ENCODE measurements at regions not wholly inside any gene's neighbourhood (a gene's known extent, or its start where the extent isn't known, plus 50 kb on each side); places are given as distances from the start of the nearest gene placed in this dataset.
"Not testable (repeated sequence)": the region's sequence is repeated elsewhere in the genome, so short reads cannot be mapped to it uniquely, and the experiment has no call there.

DNA sequence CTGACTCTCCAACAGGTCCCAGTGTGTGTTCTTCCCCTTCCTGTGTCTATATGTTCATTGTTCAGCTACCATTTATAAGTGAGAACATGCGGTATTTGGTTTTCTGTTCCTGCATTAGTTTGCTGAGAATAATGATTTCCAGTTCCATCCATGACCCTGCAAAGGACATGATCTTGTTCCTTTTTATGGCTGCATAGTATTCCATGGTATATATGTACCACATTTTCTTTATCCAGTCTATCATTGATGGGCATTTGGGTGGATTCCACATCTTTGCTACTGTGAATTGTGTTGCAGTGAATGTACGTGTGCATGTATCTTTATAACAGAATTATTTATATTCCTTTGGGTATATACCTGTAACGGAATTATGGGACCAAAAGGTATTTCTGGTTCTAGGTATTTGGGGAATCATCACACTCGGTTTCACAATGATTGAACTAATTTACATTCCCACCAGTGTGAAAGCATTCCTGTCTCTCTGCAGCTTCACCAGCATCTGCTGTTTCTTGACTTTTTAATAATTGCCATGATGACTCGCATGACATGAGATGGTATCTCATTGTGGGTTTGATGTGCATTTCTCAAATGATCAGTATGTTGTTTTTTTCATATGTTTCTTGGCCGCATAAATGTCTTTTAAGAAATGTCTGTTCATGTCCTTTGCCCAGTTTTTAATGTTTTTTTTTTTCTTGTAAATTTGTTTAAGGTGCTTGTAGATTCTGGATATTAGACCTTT lies 60.2 kb downstream of the LSMEM1 start:
- no peak for DNase-seq

DNA sequence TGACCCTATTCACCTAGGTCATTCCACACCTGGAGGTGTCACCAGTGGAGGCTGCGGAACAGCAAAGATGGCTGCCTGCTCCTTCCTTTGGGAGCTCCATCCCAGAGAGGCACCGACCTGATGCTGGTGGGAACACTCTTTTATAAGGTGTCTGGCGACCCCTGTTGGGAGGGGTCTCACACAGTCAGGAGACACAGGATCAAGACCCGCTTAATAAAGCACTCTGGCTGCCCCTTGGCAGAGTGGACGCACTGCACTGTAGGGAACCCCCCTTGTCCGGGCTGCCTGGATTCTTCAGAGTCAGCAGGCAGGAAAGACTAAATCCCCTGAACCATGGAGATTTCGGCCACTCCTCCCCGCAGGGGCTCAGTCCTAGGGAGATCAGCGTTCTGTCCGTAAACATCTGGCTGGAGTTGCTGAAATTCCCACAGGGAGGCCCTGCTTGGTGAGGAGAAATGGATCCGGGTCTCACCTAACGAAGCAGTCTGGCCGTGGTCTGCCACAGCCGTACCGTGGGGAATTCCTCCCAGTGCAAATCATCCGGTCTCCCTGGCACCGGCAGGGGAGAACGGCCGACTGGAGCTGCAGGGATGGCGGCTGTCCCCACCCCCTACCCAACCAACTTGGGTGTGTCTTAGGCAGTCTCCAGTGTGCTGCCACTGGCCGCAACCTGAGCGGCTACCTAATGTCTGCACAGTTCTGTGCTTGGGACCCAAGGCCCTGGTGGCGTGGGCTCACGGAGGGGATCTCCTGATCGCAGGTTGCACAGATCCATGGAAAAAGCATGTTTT lies 66.1 kb downstream of the LSMEM1 start:
- DNase-seq = no peak

DNA sequence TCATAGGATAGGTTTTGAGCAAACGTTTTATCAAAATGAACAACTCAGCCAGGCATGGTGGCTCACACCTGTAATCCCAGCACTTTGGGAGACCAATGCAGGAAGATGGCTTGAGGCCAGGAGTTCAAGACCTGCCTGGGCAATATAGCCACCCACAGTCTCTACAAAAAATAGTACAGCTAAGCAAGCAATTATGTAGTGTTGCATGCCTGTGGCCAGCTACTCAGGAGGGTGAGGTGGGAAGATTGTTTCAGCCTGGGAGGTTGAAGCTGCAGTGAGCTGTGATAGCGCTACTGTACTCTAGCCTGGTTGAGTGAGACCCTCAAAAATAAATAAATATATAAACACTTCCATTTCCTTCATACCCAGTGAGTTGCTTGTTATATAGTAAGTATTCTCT lies 67.1 kb downstream of the LSMEM1 start:
- DNase-seq = no peak

DNA sequence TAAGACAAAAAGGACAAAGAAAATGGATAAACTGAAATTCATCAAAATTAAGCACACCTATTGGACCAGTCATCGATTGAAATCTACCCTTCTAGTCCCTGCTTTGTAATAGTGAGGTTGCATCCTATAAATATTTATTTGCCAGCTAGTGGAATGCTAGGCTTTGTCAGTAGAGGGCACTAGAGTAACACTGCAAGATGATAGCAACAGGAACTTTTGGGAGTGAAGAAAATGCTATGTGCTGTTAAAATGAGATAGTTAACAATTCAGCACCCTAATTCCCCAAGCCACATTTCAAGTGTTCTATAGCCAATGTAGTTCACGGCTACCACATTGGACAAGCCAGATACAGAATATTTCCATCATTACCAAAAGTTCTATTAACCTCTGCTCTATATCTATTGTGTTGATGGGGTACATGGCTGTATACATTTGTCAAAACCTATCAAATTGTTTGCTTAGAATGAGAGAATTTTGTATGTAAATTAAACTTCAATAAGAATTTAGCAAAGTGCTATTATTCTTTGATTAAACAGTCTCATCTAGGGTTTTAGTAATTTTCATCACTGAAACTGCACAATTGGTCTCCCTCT lies 69.8 kb downstream of the LSMEM1 start:
- peak in 1 of 58 donors; percentile 2 for DNase-seq

DNA sequence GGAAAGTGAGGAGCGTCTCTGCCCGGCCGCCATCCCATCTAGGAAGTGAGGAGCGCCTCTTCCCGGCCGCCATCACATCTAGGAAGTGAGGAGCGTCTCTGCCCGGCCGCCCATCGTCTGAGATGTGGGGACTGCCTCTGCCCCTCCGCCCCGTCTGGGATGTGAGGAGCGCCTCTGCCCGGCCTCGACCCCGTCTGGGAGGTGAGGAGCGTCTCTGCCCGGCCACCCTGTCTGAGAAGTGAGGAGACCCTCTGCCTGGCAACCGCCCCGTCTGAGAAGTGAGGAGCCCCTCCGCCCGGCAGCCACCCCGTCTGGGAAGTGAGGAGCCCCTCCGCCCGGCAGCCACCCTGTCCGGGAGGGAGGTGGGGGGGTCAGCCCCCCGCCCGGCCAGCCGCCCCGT lies 70.7 kb downstream of the LSMEM1 start:
- not testable (repeated sequence) for DNase-seq

DNA sequence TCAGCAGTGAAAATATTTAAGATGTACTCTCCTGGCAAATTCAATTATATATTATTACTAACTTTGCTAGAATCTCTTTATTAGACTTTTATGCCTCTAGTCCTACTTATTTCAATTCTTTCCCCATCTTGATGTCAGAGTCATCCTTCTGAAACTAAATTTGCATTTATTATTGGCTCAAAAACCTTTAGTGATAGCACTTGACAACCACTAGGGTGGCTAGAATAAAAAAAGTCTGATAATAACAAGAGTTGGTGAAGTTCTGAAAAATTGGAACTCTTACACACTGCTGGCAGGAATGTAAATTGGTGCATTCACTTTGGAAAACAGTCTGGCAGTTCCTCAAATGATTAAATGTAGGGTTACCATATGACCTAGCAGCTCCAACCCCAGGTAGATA lies 73.8 kb downstream of the LSMEM1 start:
- DNase-seq = no peak

DNA sequence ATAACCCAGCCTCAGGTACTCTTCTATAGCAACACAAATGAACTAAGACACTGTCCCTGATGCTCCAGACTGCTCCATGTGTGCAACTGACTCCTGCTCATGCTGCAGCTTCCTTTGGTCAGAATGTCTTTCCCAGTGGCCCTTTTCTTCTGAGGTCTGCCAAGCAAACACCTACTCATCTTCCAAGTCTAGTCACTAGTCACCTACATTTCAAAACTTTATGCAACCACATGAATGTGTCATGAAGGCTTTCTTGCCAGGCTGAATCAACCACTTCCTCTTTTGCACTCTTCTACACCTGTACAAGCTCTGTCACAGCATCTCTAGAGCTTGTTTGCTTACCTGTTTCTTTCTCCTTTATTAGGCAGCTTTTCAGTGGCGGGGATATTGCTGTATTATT lies 75.8 kb downstream of the LSMEM1 start:
- no peak for DNase-seq

DNA sequence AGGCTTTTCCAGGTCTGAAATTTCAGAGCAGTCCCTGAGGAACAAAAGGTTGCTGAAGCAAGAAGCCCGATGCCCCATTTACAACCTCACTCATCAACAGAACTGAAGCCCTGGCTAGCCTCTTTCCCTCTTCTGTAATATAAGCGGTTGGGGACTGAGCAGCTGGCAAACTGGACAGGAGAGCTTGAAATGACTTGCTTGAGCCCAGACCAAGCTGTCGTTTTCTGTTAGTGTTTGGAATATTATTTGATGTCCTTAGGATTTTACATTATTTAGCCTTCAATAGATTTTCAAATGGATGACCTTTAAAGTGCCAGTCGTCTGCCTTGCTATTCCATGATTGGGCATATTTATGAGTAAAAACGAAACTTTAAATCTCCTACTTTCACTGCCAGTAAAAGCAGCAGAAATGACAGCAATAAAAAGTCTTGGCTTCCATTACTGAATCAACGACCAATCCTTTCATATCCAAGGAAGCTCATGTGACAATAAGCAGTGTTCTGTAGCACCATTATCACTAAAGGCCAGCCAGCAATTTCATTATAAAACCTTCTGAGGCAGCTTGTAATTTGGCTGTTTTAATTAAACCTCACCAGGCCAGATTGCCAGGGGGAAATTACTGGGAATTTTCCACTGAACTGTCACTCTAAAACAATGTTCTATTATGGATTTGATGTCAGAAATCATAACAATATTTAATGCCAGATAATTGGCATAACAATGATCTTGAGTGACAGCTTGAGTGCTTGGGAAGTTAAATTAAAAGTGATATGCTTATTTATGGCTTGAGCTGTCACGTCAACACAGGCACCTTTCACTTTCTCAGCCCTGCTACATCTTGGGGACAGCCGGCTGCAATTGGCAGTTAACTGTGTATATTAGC lies 85.9 kb downstream of the LSMEM1 start:
- DNase-seq = peak in 1 of 58 donors; percentile 2

DNA sequence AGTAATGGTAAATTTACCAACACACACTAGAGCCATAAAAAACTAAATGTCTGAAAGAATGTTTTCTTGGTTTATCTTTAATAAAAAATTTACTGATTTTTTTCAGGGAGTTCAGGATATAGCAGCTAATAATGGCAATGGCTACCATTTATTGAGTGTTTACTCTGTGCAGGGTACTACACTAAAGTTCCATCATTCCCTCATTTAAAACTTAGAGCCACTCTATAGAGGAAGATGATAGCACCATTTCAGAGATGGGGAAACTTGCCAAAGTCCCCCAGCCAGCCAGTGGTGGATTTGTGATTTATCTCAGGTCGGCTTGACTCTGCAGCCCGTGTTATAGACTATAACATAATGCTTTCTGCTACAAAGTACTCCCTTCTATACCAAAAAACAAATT lies 86.6 kb downstream of the LSMEM1 start:
- DNase-seq = no peak

DNA sequence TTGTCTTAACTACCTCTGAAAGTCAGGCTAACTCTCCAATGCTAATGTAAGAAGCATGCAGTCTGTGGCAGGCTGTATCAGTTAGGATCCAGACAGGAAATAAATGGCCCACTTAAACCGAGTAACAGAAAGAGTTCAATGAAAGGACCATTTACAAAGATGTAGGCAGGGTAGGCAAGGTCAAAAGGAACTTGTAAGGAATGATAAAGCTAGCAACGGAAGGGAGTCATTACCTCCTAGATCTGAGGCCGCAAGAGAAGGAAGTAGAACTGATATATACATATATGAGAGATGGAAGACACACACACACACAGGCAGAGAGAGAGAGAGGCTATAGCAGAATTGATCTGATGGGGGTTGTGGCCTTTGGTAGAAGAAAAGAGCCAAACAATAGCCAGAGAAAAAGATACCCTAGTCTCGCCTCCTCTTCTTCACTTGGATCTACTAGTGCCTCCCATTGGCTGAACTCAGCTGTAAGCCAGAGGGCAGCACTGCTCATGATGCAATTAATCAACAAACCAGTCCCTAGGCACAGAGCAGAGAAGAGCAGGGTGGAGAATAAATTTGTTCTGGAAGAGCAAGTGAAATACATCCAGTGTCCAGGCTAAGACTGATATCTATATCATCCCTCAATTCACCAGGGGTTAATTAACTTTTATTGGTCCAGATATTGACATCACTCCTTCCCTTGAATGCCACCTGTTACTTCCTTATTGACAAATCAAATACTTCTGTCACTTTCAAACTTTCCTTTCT lies 91.2 kb downstream of the LSMEM1 start:
- no peak for DNase-seq

DNA sequence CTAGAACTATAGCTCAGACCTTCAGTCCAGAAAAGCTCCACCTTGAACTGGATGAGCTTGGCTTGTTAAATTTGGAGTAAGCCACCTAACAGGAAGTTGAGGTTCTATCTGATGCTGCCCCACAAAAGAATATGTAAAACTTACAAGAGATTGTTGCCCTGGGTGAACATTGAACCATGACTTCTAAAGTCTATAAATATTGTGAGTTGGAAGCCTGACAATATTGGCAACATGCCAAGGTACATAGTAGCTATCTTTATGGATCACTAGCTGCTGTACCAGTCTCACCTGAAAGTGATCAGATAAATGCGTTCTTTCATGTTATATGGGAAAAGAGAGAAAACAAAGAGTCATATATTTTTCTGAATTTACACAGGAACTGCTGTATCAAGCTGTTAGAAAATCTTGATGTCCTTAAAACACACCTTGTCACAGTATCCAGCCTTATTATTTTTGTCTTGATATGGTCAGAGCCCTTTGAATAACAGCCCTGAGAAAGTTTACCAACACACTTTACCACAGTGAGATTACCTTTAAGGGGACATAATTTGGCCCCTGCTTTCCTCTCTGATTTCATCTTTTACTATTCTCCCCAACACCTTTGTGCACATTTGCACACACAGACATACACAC lies 92.0 kb downstream of the LSMEM1 start:
- DNase-seq = no peak

DNA sequence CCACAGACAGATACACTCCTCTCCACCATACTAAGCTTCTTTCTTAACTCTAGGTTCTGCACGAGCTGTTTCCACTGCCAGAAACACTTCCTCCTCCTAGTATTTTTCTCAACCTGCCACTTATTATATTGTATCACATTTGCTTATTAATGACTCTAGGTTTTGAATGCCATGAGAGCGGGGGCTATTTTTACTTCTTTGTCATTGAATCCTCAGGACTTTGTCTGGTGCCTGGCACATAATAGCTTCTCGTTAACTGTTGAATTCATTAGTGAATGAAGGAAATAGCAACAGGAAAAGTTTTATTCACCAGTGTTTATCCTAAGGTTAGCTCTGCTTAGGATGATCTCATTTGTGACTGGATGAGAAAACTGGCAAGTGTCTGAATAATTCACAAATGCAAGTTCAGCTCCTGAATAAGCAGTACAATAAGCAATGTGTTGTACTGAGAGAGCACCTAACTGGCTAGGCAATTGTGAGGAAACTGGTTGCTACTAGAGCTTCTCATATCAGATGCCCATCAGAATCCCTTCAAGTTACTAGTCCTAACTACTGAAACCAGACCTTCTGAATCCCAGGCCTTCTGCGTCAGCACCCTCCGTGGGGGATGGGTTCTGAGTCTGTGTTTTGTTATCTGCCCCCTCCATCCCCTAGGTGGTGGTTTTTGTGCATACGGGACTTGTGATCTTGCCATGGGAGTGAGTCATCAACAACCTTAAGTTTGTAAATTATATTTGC lies 92.7 kb downstream of the LSMEM1 start:
- DNase-seq = no peak

DNA sequence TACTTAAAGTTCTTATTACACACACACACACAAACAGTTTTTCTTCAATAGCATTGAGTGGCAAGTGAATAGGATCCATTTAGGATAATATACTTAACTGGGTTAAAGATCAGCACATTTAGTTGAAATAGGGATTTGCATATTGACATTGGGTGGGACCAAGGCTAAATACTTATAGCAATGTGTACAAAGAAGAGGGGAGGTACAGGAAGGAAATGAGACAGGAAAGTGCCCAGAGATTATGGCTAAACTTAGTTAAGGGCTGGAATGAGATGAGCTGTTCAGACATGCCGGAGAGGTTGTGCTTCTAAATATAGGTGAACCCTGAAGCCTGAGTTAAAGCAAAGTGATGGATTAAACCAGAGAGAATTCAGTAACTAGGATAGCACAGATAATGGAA lies 95.1 kb downstream of the LSMEM1 start:
- DNase-seq = no peak

DNA sequence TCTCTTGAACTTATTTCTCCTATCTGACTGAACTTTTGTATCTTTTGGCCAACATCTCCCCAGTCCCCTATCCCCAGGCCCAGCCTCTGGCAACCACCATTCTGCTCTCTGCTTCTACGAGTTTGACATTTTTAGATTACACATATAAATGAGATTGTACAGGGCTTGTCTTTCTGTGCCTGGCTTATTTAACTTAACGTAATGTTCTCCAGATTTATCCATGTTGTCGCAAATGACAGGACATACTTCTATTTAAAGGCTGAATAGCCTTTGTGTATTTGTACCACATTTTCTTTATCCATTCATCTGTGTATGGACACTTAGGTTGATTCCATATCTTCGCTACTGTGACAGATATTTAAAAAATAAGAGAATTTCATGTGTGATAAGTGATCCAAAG lies 98.6 kb downstream of the LSMEM1 start:
- no peak for DNase-seq

DNA sequence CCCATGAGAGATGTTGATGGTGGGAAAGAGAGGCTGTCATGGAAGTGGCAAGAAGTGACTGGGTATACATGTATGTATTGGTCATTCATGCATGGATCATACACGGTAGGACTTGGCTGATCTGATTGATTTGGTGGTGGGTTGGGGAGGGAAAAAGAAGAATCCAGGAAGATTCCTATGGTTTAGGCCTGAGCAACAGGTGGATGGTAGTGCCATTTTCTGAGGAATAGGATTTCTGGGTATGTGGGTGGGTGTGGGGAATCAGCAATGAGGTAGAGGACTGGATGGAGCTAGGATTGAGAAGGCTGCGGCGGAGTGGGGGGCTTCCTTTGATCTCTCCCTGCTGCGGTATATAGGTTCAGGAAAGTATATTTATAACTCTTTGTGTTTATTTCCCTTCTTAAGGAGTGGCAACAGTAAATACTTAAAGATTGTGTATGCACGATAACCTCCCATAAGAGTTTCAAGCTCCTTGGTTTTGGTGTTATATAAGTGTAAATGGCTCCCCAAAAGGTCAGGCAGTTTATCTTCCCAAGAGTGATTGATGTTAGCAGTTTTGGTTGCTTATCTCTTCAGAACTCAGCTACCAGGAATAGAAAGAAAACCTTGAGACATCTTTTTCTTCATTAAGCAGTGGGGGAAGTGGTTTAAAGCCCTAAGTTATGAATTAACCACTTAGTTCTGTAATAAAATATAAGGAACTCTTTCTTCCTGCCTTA lies 100.1 kb downstream of the LSMEM1 start:
- no peak for DNase-seq

DNA sequence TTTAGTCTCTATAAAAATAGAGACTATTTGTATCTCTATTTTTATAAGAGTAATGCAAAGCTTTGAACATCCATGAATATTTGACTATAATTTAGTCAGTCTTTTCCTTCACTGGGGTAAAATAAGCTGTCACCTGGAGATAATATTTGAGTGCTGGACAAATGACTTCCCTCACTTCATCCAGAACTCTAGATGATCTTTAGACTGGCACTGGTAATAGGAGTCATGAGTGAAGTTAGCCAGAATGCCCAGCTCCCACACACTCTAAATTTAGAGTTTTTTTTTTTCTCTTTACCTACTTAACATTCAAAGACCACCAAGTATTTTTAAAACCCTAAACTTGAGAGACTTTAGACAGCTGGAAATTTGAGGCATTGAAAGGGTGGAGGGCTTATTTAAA lies 100.7 kb downstream of the LSMEM1 start:
- DNase-seq = no peak

DNA sequence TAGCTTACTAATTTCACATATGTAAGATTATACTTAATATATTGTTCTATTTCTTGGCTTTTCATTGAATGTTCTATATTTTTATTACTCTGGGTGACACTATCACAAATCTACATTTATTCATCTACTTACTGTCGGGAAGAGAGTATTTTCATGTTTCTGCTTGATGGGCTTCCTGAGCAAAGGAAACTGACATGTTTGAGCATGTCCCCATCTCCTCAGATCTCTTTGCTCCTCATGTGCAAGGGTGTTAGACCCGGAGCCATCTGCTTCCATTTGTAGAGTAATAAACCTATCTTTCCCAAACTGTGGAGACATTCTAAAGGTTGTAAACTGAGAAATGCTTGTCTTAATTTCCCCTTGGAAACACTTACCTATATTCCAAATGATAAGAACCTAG lies 103.5 kb downstream of the LSMEM1 start:
- no peak for DNase-seq

DNA sequence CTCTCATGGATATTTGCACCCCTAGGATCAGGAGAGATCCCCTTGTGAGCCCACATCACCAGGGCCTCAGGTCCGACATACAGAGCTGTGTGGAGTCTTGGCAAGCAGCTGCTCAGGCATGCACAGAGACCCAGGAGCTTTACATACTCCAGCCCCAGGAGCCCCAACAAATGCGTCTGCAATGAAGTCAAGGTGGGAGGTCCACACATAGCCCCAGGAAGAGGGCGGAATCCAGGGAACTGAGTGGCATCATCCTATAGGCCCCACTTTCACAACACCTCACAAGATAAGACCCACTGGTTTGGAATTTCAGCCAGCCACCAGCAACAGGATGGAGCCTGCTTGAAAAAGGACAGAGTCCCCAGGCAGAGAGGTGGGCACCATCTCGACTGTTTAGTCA lies 106.7 kb downstream of the LSMEM1 start:
- DNase-seq = no peak

All from anterior cingulate cortex (tissue), 58 donors.